Trophoblast cell (in vitro differentiated cells and primary cell): ENCODE measurements at regions not wholly inside any gene's neighbourhood (a gene's known extent, or its start where the extent isn't known, plus 50 kb on each side); places are given as distances from the start of the nearest gene placed in this dataset.

Experiments used
- DNase-seq, 2 donors: peaks; one replicate each; pipeline ENCODE4 v3.0.0-alpha.2; 2016
- H2AFZ ChIP-seq: 2 replicates; pipeline ENCODE4 v1.6.1; 2013; ENCODE audit warnings: low read length, moderate library complexity, mild to moderate bottlenecking; ENCODE audit not compliant: insufficient read depth, poor library complexity
- H2AK5ac ChIP-seq: 2 replicates; pipeline ENCODE4 v1.6.1; 2013; ENCODE audit warnings: mild to moderate bottlenecking, low read length
- H2BK120ac ChIP-seq: 2 replicates; pipeline ENCODE4 v1.6.1; 2013; ENCODE audit warnings: low read length, mild to moderate bottlenecking, moderate library complexity; ENCODE audit not compliant: insufficient read depth, poor library complexity
- H2BK12ac ChIP-seq: 2 replicates; pipeline ENCODE4 v1.6.1; 2013; ENCODE audit warnings: mild to moderate bottlenecking, low read length, moderate library complexity
- H2BK5ac ChIP-seq: 2 replicates; pipeline ENCODE4 v1.6.1; 2013; ENCODE audit warnings: low read length, low read depth, moderate library complexity, mild to moderate bottlenecking; ENCODE audit not compliant: poor library complexity
- H3K14ac ChIP-seq: 2 replicates; pipeline ENCODE4 v1.6.1; 2013; ENCODE audit warnings: mild to moderate bottlenecking, low read length
- H3K18ac ChIP-seq: 2 replicates; pipeline ENCODE4 v1.6.1; 2013; ENCODE audit warnings: mild to moderate bottlenecking, low read length
- H3K23ac ChIP-seq: 2 replicates; pipeline ENCODE4 v1.6.1; 2013; ENCODE audit warnings: low read length
- H3K27ac ChIP-seq: 2 replicates; pipeline ENCODE4 v1.5.1; 2013; ENCODE audit warnings: low read depth, mild to moderate bottlenecking, inconsistent platforms, low read length, moderate library complexity
- H3K27me3 ChIP-seq: 2 replicates; pipeline ENCODE4 v1.6.1; 2013; ENCODE audit warnings: inconsistent platforms, mild to moderate bottlenecking, low read length, moderate library complexity; ENCODE audit not compliant: insufficient read depth
- H3K36me3 ChIP-seq, 2 experiments: 1 replicate in 1 of 2; 2 replicates in 1 of 2; pipeline ENCODE4 v1.6.1; 2013; ENCODE audit warnings: low read length in 2 of 2, mild to moderate bottlenecking in 2 of 2, moderate library complexity in 1 of 2; ENCODE audit not compliant: insufficient read depth in 2 of 2, control insufficient read depth in 1 of 2
- H3K4ac ChIP-seq: 2 replicates; pipeline ENCODE4 v1.6.1; 2013; ENCODE audit warnings: low read depth, mild to moderate bottlenecking, low read length, moderate library complexity
- H3K4me1 ChIP-seq, 2 experiments: 1 replicate in 1 of 2; 2 replicates in 1 of 2; pipeline ENCODE4 v1.6.1; 2013; ENCODE audit warnings: low read length in 2 of 2, mild to moderate bottlenecking in 2 of 2, moderate library complexity in 1 of 2; ENCODE audit not compliant: insufficient read depth in 2 of 2, control insufficient read depth in 1 of 2
- H3K4me2 ChIP-seq: 2 replicates; pipeline ENCODE4 v1.6.1; 2013; ENCODE audit warnings: inconsistent platforms, mild to moderate bottlenecking, low read length, moderate library complexity
- H3K4me3 ChIP-seq: 2 replicates; pipeline ENCODE4 v1.5.1; 2013; ENCODE audit warnings: mild to moderate bottlenecking, low read depth, low read length, inconsistent platforms
- H3K79me1 ChIP-seq: one replicate; pipeline ENCODE4 v1.6.1; 2013; ENCODE audit warnings: low read length
- H3K79me2 ChIP-seq: 2 replicates; pipeline ENCODE4 v1.6.1; 2013; ENCODE audit warnings: low read length, mild to moderate bottlenecking; ENCODE audit not compliant: control insufficient read depth, insufficient read depth, poor library complexity
- H3K9ac ChIP-seq: 2 replicates; pipeline ENCODE4 v1.6.1; 2013; ENCODE audit warnings: mild to moderate bottlenecking, low read length
- H3K9me3 ChIP-seq: 2 replicates; pipeline ENCODE4 v1.6.1; 2013; ENCODE audit warnings: low read depth, mild to moderate bottlenecking, control low read depth, inconsistent platforms, low read length; ENCODE audit not compliant: insufficient read depth
- H4K12ac ChIP-seq: 2 replicates; pipeline ENCODE4 v1.6.1; 2013; ENCODE audit warnings: low read depth, mild to moderate bottlenecking, low read length, moderate library complexity
- H4K8ac ChIP-seq: 2 replicates; pipeline ENCODE4 v1.6.1; 2013; ENCODE audit warnings: low read depth, mild to moderate bottlenecking, low read length, moderate library complexity
- H4K91ac ChIP-seq: one replicate; pipeline ENCODE4 v1.6.1; 2013; ENCODE audit warnings: low read depth, mild to moderate bottlenecking, low read length, moderate library complexity
- WGBS: extraction: QIAGEN DNeasy Blood & Tissue Kit; methylation state at CpG from one replicate; pipeline ENCODE4 v1.1.7; 2013; ENCODE audit warnings: missing lambda C conversion rate; ENCODE audit not compliant: insufficient read length, insufficient coverage; ENCODE audit errors: extremely low coverage; 5-methylcytosine and 5-hydroxymethylcytosine counted together

- Histone ChIP-seq H3K9ac (no peak overlapping the region), H3K4me2 (no peak overlapping the region), H3K4ac (no peak overlapping the region), H2AFZ (no peak overlapping the region), H3K14ac (no peak overlapping the region), H3K27me3 (no peaks in the 10 kb centered on the region), H2AK5ac (no peak overlapping the region), H2BK12ac (no peak overlapping the region), H3K23ac (no peak overlapping the region), H3K79me2 (no peaks in the 10 kb centered on the region), H3K27ac (no peak overlapping the region), H3K4me3 (no peak overlapping the region), H4K91ac (no peak overlapping the region), H2BK120ac (no peak overlapping the region), H3K9me3 (no peaks in the 10 kb centered on the region), H3K18ac (no peak overlapping the region), H3K79me1 (no peaks in the 10 kb centered on the region), H4K12ac (no peak overlapping the region), H4K8ac (no peak overlapping the region), H3K4me1 (no peaks in the 10 kb centered on the region), H3K36me3 (no peaks in the 10 kb centered on the region), H2BK5ac (no peak overlapping the region)
- no peak for DNase-seq
- WGBS, result no CpG with 5 or more reads among the region's 5 CpGs
Observed at GRCh38 chr5:143742951-143743350, 69.0 kb upstream of the HMHB1 start.

DNA sequence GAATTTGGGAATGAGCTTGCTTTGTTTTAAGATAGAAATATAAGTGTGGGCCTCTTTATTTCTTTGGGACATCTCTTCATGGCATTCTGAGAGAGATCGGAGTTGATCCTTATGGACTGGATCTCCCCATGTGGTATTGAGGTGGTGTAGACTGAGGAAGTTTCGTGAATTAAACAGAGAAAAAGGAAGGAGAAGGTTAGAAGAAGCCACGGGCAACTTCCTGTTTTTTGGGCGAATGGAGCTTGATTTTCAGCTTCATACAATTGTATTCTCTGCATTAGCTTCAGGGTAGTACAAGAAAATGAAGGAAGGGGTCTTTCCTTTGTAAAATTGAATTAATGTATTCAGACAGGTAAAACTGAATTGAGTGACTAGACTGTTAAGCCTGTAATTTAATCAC is 70.5 kb upstream of the HMHB1 start:
- Histone ChIP-seq H3K4me3 (no peak overlapping the region), H3K4ac (no peak overlapping the region), H3K23ac (no peak overlapping the region), H2BK120ac (no peak overlapping the region), H4K91ac (no peak overlapping the region), H3K4me1 (no peaks in the 10 kb centered on the region), H3K4me2 (no peak overlapping the region), H3K27ac (no peak overlapping the region), H3K79me2 (no peaks in the 10 kb centered on the region), H3K27me3 (no peaks in the 10 kb centered on the region), H2BK5ac (no peak overlapping the region), H2AFZ (no peak overlapping the region), H3K9me3 (no peaks in the 10 kb centered on the region), H3K14ac (no peak overlapping the region), H3K36me3 (no peaks in the 10 kb centered on the region), H3K9ac (no peak overlapping the region), H4K8ac (no peak overlapping the region), H3K18ac (no peak overlapping the region), H2BK12ac (no peak overlapping the region), H4K12ac (no peak overlapping the region), H3K79me1 (no peaks in the 10 kb centered on the region), H2AK5ac (no peak overlapping the region)
- WGBS, result no CpG with 5 or more reads among the region's 4 CpGs
- DNase-seq, result no peak

GRCh38 chr5:143740956-143741355 is 71.0 kb upstream of the HMHB1 start:
- Histone ChIP-seq H3K79me2 (no peaks in the 10 kb centered on the region), H3K18ac (no peak overlapping the region), H3K4me1 (no peaks in the 10 kb centered on the region), H3K36me3 (no peaks in the 10 kb centered on the region), H3K9ac (no peak overlapping the region), H2AFZ (no peak overlapping the region), H4K91ac (no peak overlapping the region), H3K4ac (no peak overlapping the region), H3K23ac (no peak overlapping the region), H3K27ac (no peak overlapping the region), H2BK120ac (no peak overlapping the region), H2BK12ac (no peak overlapping the region), H2AK5ac (no peak overlapping the region), H3K14ac (no peak overlapping the region), H3K27me3 (no peaks in the 10 kb centered on the region), H3K4me2 (no peak overlapping the region), H2BK5ac (no peak overlapping the region), H3K4me3 (no peak overlapping the region), H4K12ac (no peak overlapping the region), H3K9me3 (no peaks in the 10 kb centered on the region), H4K8ac (no peak overlapping the region), H3K79me1 (no peaks in the 10 kb centered on the region)
- DNase-seq, result no peak
- WGBS, result no CpG with 5 or more reads among the region's 1 CpG

GRCh38 chr5:143739746-143740145 is 72.2 kb upstream of the HMHB1 start:
- no peak overlapping the region for H2AK5ac ChIP-seq
- H3K4me1 ChIP-seq, result no peaks in the 10 kb centered on the region
- DNase-seq, result peak; percentile 24 to 63
- no peak overlapping the region for H3K4me2 ChIP-seq
- no CpG with 5 or more reads among the region's 1 CpG for WGBS
- no peak overlapping the region for H2BK12ac ChIP-seq
- H3K14ac ChIP-seq, result no peak overlapping the region
- no peak overlapping the region for H3K4ac ChIP-seq
- H4K12ac ChIP-seq, result no peak overlapping the region
- H2BK120ac ChIP-seq, result no peak overlapping the region
- no peaks in the 10 kb centered on the region for H3K27me3 ChIP-seq
- H3K9ac ChIP-seq, result no peak overlapping the region
- H3K18ac ChIP-seq, result no peak overlapping the region
- H3K9me3 ChIP-seq, result no peaks in the 10 kb centered on the region
- no peak overlapping the region for H3K27ac ChIP-seq
- no peaks in the 10 kb centered on the region for H3K79me1 ChIP-seq
- H3K79me2 ChIP-seq, result no peaks in the 10 kb centered on the region
- no peak overlapping the region for H2BK5ac ChIP-seq
- no peak overlapping the region for H4K8ac ChIP-seq
- H3K36me3 ChIP-seq, result no peaks in the 10 kb centered on the region
- no peak overlapping the region for H3K23ac ChIP-seq
- H2AFZ ChIP-seq, result no peak overlapping the region
- H4K91ac ChIP-seq, result no peak overlapping the region
- H3K4me3 ChIP-seq, result no peak overlapping the region
